Spleen (tissue), 11 donors: ENCODE measurements at regions not wholly inside any gene's neighbourhood (a gene's known extent, or its start where the extent isn't known, plus 50 kb on each side); places are given as distances from the start of the nearest gene placed in this dataset.

Experiments
- DNase-seq: peaks from one replicate; pipeline ENCODE4 v3.0.0-alpha.2; 2020
- H3K27ac ChIP-seq, 8 donors: fragments of 200-600 bp; sonication (generic) in 7 of 8; 1 replicate in 4 of 8; 2 replicates in 4 of 8; pipeline versions ENCODE4 v1.5.0 to v1.8.0; 2016 to 2021; ENCODE audit warnings: inconsistent platforms in 4 of 8, mild to moderate bottlenecking in 4 of 8, moderate library complexity in 1 of 8
- H3K27me3 ChIP-seq, 7 donors: fragments of 200-600 bp; sonication (generic) in 6 of 7; replicated peaks in 1 of 7; 1 replicate in 4 of 7; 2 replicates in 3 of 7; pipeline versions ENCODE4 v1.5.0 to v1.8.0; 2016 to 2021; ENCODE audit warnings: inconsistent platforms in 3 of 7, mild to moderate bottlenecking in 1 of 7
- H3K36me3 ChIP-seq, 6 donors: fragments of 200-600 bp; sonication (generic) in 5 of 6; 1 replicate in 4 of 6; 2 replicates in 2 of 6; pipeline versions ENCODE4 v1.5.0 to v1.8.0; 2016 to 2021; ENCODE audit warnings: inconsistent platforms in 2 of 6
- H3K4me1 ChIP-seq, 6 donors: fragments of 200-600 bp; sonication (generic) in 5 of 6; 1 replicate in 3 of 6; 2 replicates in 3 of 6; pipeline versions ENCODE4 v1.5.0 to v1.8.0; 2016 to 2021; ENCODE audit warnings: inconsistent platforms in 3 of 6
- H3K4me3 ChIP-seq, 8 donors: fragments of 200-600 bp; sonication (generic) in 7 of 8; 1 replicate in 4 of 8; 2 replicates in 4 of 8; pipeline versions ENCODE4 v1.5.0 to v1.8.0; 2016 to 2021; ENCODE audit warnings: inconsistent platforms in 4 of 8, mild to moderate bottlenecking in 4 of 8, moderate library complexity in 2 of 8
- H3K9me3 ChIP-seq, 8 donors: fragments of 200-600 bp; sonication (generic) in 7 of 8; 1 replicate in 4 of 8; 2 replicates in 4 of 8; pipeline versions ENCODE4 v1.5.0 to v1.8.0; 2016 to 2021; ENCODE audit warnings: inconsistent platforms in 4 of 8
- CTCF ChIP-seq, 11 experiments: fragments of 200-600 bp in 7 of 11; fragments of 450-650 bp in 4 of 11; sonication (generic) in 4 of 11; IDR thresholded peaks in 8 of 11; conservative IDR thresholded peaks in 3 of 11; 1 replicate in 7 of 11; 2 replicates in 4 of 11; pipeline versions ENCODE4 v1.4.0 to v1.8.0; 2016 to 2021; ENCODE audit warnings: antibody characterized with exemption in 11 of 11, inconsistent platforms in 4 of 11, mild to moderate bottlenecking in 1 of 11
- POLR2A ChIP-seq, 3 donors: fragments of 450-650 bp; IDR thresholded peaks; one replicate each; pipeline ENCODE4 v1.5.1; 2017; ENCODE audit warnings: antibody characterized with exemption in 3 of 3, mild to moderate bottlenecking in 1 of 3
- POLR2AphosphoS5 ChIP-seq, 3 donors: sonication (generic); formaldehyde crosslinking; IDR thresholded peaks; one replicate each; pipeline ENCODE4 v1.5.1; 2017; ENCODE audit warnings: antibody characterized with exemption in 3 of 3
- WGBS, 5 donors: extraction: QIAGEN DNeasy Blood & Tissue Kit in 3 of 5; methylation state at CpG; one replicate each; pipeline versions ENCODE4 v1.1.5 to v1.1.7; 2013 to 2018; 5-methylcytosine and 5-hydroxymethylcytosine counted together
- intact Hi-C: fragments of 100-400 bp; cut with DNase I; formaldehyde crosslinking; loops from one replicate; pipeline ENCODE4 v1.15.0; 2023; ENCODE audit warnings: low total_unique reads
- donor health status: healthy with polysubstance abuse.
- donor health status: DM: no; HTN: no; CAD: no; lungs with moderate emphysema.
- donor health status: DM: no; HTN: no; CAD: no.
- donor health status: Bipolar disorder and iron deficiency.
- donor health status: healthy.
- donor health status: DM: no; HTN: no; CAD: no.
- donor health status: DM: yes; HTN: yes; CAD: no.

GRCh38 chr2:67075056-67075455, 322.1 kb upstream of the ETAA1 start:
- TF ChIP-seq CTCF (IDR thresholded peaks at IDR 0.05 in 8 of 11, conservative IDR thresholded peaks at IDR 0.05 in 3 of 11), result no peak
- TF ChIP-seq POLR2A (IDR thresholded peaks at IDR 0.05), result no peak
- TF ChIP-seq POLR2AphosphoS5 (IDR thresholded peaks at IDR 0.05), result no peak
- intact Hi-C loops, result no loop called here
- Histone ChIP-seq H3K9me3 (no peaks in the 10 kb centered on the region), H3K27me3 (no peaks in the 10 kb centered on the region), H3K27ac (no peak overlapping the region), H3K4me1 (no peaks in the 10 kb centered on the region), H3K4me3 (no peak overlapping the region), H3K36me3 (no peaks in the 10 kb centered on the region)
- 77 to 88% (median 84%) methylated on average over 7 of the region's 7 CpGs for WGBS, 5 donors
- DNase-seq, result no peak

GRCh38 chr2:67075530-67076238, 321.4 kb upstream of the ETAA1 start:
- TF ChIP-seq CTCF (IDR thresholded peaks at IDR 0.05 in 8 of 11, conservative IDR thresholded peaks at IDR 0.05 in 3 of 11) (no peak), POLR2A (IDR thresholded peaks at IDR 0.05) (no peak), POLR2AphosphoS5 (IDR thresholded peaks at IDR 0.05) (no peak)
- WGBS, 5 donors, result 75 to 93% (median 81%) methylated on average over 3 of the region's 3 CpGs
- intact Hi-C loops, result no loop called here
- H3K27me3 ChIP-seq, result no peaks in the 10 kb centered on the region
- no peak overlapping the region for H3K27ac ChIP-seq
- peaks cover 0 to 5% (median 0%) of the 10 kb centered on the region in 8 donors for H3K9me3 ChIP-seq
- DNase-seq, result no peak
- no peaks in the 10 kb centered on the region for H3K4me1 ChIP-seq
- no peaks in the 10 kb centered on the region for H3K36me3 ChIP-seq
- H3K4me3 ChIP-seq, result no peak overlapping the region

- H3K27me3 ChIP-seq, result no peaks in the 10 kb centered on the region
- TF ChIP-seq POLR2AphosphoS5 (IDR thresholded peaks at IDR 0.05), result no peak
- TF ChIP-seq CTCF (IDR thresholded peaks at IDR 0.05 in 8 of 11, conservative IDR thresholded peaks at IDR 0.05 in 3 of 11), result no peak
- TF ChIP-seq POLR2A (IDR thresholded peaks at IDR 0.05), result no peak
- H3K9me3 ChIP-seq, result peaks cover 0 to 5% (median 0%) of the 10 kb centered on the region in 8 donors
- no peaks in the 10 kb centered on the region for H3K4me1 ChIP-seq
- 50 to 86% (median 68%) methylated on average over 1 of the region's 1 CpG for WGBS, 5 donors
- H3K36me3 ChIP-seq, result no peaks in the 10 kb centered on the region
- intact Hi-C loops, result no loop called here
- DNase-seq, result no peak
- H3K4me3 ChIP-seq, result no peak overlapping the region
- no peak overlapping the region for H3K27ac ChIP-seq
Measured at GRCh38 chr2:67076239-67076624, 320.9 kb upstream of the ETAA1 start.

- no peaks in the 10 kb centered on the region for H3K27me3 ChIP-seq
- H3K4me3 ChIP-seq, result no peak overlapping the region
- no peak overlapping the region for H3K27ac ChIP-seq
- peaks cover 0 to 5% (median 0%) of the 10 kb centered on the region in 8 donors for H3K9me3 ChIP-seq
- DNase-seq, result no peak
- H3K36me3 ChIP-seq, result no peaks in the 10 kb centered on the region
- H3K4me1 ChIP-seq, result no peaks in the 10 kb centered on the region
- WGBS, 5 donors, result 61 to 77% (median 64%) methylated on average over 3 of the region's 3 CpGs
- no peak for TF ChIP-seq POLR2A (IDR thresholded peaks at IDR 0.05)
- TF ChIP-seq CTCF (IDR thresholded peaks at IDR 0.05 in 8 of 11, conservative IDR thresholded peaks at IDR 0.05 in 3 of 11), result no peak
- no peak for TF ChIP-seq POLR2AphosphoS5 (IDR thresholded peaks at IDR 0.05)
- intact Hi-C loops, result no loop called here
Measured at GRCh38 chr2:67079729-67080128, 317.4 kb upstream of the ETAA1 start.
